MM.1S (cell line): ENCODE measurements at regions not wholly inside any gene's neighbourhood (a gene's known extent, or its start where the extent isn't known, plus 50 kb on each side); places are given as distances from the start of the nearest gene placed in this dataset.

Source experiments
- DNase-seq: peaks from one replicate; pipeline ENCODE4 v3.0.0-alpha.2; 2015
- H2AFZ ChIP-seq: fragments of 300-600 bp; sonication (generic); 2 replicates; pipeline ENCODE4 v1.6.0; 2016; ENCODE audit warnings: antibody characterized with exemption, low read length
- H3F3A ChIP-seq: fragments of 300-600 bp; sonication (generic); 2 replicates; pipeline ENCODE4 v1.6.1; 2016; ENCODE audit warnings: mild to moderate bottlenecking, antibody characterized with exemption, low read length, moderate library complexity, mixed read lengths; ENCODE audit not compliant: insufficient read depth
- H3K27ac ChIP-seq: fragments of 300-600 bp; sonication (generic); 2 replicates; pipeline ENCODE4 v1.5.1; 2016; ENCODE audit warnings: mild to moderate bottlenecking, low read length
- H3K27me3 ChIP-seq: fragments of 300-600 bp; sonication (generic); replicated peaks from 2 replicates; pipeline ENCODE4 v1.6.0; 2016; ENCODE audit warnings: low read length; ENCODE audit not compliant: insufficient read depth
- H3K36me3 ChIP-seq: fragments of 300-600 bp; sonication (generic); replicated peaks from 2 replicates; pipeline ENCODE4 v1.6.1; 2016; ENCODE audit warnings: mild to moderate bottlenecking, low read length, mixed read lengths; ENCODE audit not compliant: insufficient read depth
- H3K4me1 ChIP-seq: fragments of 300-600 bp; sonication (generic); 2 replicates; pipeline ENCODE4 v1.6.1; 2016; ENCODE audit warnings: low read length, mixed read lengths
- H3K4me2 ChIP-seq: fragments of 300-600 bp; sonication (generic); 2 replicates; pipeline ENCODE4 v1.6.0; 2016; ENCODE audit warnings: low read depth, low read length
- H3K4me3 ChIP-seq: fragments of 300-600 bp; sonication (generic); 2 replicates; pipeline ENCODE4 v1.5.1; 2016; ENCODE audit warnings: low read length, mixed read lengths
- H3K79me2 ChIP-seq: fragments of 300-600 bp; sonication (generic); 2 replicates; pipeline ENCODE4 v1.6.1; 2016; ENCODE audit warnings: mixed run types, low read length, mixed read lengths
- H3K9ac ChIP-seq: fragments of 300-600 bp; sonication (generic); 2 replicates; pipeline ENCODE4 v1.6.1; 2016; ENCODE audit warnings: low read length, mixed read lengths
- H3K9me2 ChIP-seq: fragments of 300-600 bp; sonication (generic); replicated peaks from 2 replicates; pipeline ENCODE4 v1.6.1; 2016; ENCODE audit warnings: mild to moderate bottlenecking, low read length, mixed read lengths; ENCODE audit not compliant: insufficient read depth
- H3K9me3 ChIP-seq: fragments of 300-600 bp; sonication (generic); replicated peaks from 2 replicates; pipeline ENCODE4 v1.6.1; 2016; ENCODE audit warnings: mild to moderate bottlenecking, low read length, mixed read lengths; ENCODE audit not compliant: insufficient read depth
- H4K20me1 ChIP-seq: fragments of 300-600 bp; sonication (generic); 2 replicates; pipeline ENCODE4 v1.6.1; 2016; ENCODE audit warnings: mild to moderate bottlenecking, low read length, moderate library complexity, mixed read lengths; ENCODE audit not compliant: insufficient read depth
- EZH2 ChIP-seq: fragments of 300-600 bp; sonication (generic); optimal IDR thresholded peaks from 2 replicates; pipeline ENCODE3; 2017; ENCODE audit warnings: low read depth, mild to moderate bottlenecking, antibody characterized with exemption, low read length, mixed read lengths
- EZH2phosphoT487 ChIP-seq: fragments of 300-600 bp; sonication (generic); IDR thresholded peaks from 2 replicates; pipeline ENCODE4 v1.6.1; 2018; ENCODE audit warnings: antibody characterized with exemption, low read length
- TF ChIP-seq, protein P1 (sequence below): fragments of 300-600 bp; sonication (generic); IDR thresholded peaks from 2 replicates; pipeline ENCODE4 v1.5.1; 2016; ENCODE audit warnings: antibody characterized with exemption, low read length, mixed read lengths

DNA sequence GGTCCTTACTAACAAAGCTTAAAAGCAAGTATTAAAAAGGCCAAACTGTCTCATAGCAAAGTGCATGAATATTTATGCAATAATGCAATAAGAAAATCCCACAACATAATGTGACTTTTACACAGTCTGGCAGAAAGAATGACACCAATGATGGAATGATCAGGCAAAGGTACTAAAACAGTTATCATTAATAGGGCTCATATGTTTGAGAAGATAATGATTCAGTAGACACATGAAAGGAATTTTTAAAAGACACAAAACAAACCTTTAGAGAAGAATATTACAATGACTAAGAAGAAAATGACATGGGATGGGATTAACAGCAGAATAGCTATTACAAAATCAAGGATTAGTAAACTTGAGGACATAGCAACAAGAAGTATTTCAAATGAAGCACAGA lies 1411.2 kb upstream of the TMEM132C start:
- H3K4me2 ChIP-seq = no peak overlapping the region
- no peak overlapping the region for H3K27ac ChIP-seq
- H3K9me2 ChIP-seq = no peaks in the 10 kb centered on the region
- H3F3A ChIP-seq = no peaks in the 10 kb centered on the region
- no peak for DNase-seq
- H4K20me1 ChIP-seq = no peaks in the 10 kb centered on the region
- H3K4me3 ChIP-seq = no peak overlapping the region
- H3K27me3 ChIP-seq = no peaks in the 10 kb centered on the region
- no peaks in the 10 kb centered on the region for H3K4me1 ChIP-seq
- no peak overlapping the region for H2AFZ ChIP-seq
- H3K79me2 ChIP-seq = no peaks in the 10 kb centered on the region
- H3K9ac ChIP-seq = no peak overlapping the region
- TF ChIP-seq, protein P1, sequence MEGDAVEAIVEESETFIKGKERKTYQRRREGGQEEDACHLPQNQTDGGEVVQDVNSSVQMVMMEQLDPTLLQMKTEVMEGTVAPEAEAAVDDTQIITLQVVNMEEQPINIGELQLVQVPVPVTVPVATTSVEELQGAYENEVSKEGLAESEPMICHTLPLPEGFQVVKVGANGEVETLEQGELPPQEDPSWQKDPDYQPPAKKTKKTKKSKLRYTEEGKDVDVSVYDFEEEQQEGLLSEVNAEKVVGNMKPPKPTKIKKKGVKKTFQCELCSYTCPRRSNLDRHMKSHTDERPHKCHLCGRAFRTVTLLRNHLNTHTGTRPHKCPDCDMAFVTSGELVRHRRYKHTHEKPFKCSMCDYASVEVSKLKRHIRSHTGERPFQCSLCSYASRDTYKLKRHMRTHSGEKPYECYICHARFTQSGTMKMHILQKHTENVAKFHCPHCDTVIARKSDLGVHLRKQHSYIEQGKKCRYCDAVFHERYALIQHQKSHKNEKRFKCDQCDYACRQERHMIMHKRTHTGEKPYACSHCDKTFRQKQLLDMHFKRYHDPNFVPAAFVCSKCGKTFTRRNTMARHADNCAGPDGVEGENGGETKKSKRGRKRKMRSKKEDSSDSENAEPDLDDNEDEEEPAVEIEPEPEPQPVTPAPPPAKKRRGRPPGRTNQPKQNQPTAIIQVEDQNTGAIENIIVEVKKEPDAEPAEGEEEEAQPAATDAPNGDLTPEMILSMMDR = no peak
- TF ChIP-seq EZH2phosphoT487 (no peak), EZH2 (no peak)
- no peaks in the 10 kb centered on the region for H3K9me3 ChIP-seq
- H3K36me3 ChIP-seq = no peaks in the 10 kb centered on the region

DNA sequence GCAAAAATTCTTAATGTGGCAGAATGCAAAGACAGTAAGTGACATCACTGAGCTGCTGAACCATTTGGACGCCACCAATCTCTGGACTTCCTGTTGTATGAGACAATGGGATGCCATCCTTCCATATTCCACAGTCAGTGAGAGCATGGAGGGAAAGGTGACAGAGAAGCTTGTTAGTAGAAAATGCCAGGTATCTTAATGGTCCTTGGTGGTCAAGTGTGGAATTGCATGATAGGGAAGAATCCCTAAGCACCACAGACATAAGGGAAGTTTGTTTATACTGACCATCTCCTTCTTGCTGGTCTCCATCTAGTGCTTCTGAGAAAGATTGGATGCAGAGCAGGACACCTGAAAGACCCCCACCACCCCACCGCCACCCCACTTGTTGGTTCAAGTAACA lies 1410.0 kb upstream of the TMEM132C start:
- Histone ChIP-seq H3K36me3 (no peaks in the 10 kb centered on the region), H2AFZ (no peak overlapping the region), H3K4me3 (no peak overlapping the region), H3K4me2 (no peak overlapping the region), H3K27ac (no peak overlapping the region), H3F3A (no peaks in the 10 kb centered on the region), H3K27me3 (no peaks in the 10 kb centered on the region), H3K9ac (no peak overlapping the region), H3K9me2 (no peaks in the 10 kb centered on the region), H3K9me3 (no peaks in the 10 kb centered on the region), H3K79me2 (no peaks in the 10 kb centered on the region), H4K20me1 (no peaks in the 10 kb centered on the region), H3K4me1 (no peaks in the 10 kb centered on the region)
- no peak for TF ChIP-seq EZH2
- TF ChIP-seq EZH2phosphoT487 = no peak
- TF ChIP-seq, protein P1 = no peak
- no peak for DNase-seq

DNA sequence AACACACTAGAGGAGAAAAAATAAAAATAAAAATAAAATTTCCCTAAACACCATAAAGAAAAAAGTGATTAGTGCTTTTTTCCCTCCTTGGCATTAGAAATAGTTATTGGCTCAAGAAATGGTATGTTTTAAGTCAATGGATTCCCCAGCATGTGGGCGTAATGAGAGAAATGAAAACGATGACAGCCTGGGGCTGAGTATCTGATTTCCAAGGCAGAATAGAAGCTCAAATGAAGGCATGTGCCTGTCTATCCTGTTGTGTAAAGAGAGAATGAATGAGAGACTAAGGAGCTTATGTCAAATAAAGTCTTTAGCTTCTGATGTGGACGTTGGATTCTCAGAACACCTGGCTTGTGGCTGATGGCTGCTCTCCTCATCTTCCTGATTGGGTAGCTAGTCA lies 1408.4 kb upstream of the TMEM132C start:
- Histone ChIP-seq H3F3A (no peaks in the 10 kb centered on the region), H3K36me3 (no peaks in the 10 kb centered on the region), H3K9ac (no peak overlapping the region), H2AFZ (no peak overlapping the region), H3K4me2 (no peak overlapping the region), H3K27ac (no peak overlapping the region), H3K9me3 (no peaks in the 10 kb centered on the region), H3K4me3 (no peak overlapping the region), H4K20me1 (no peaks in the 10 kb centered on the region), H3K79me2 (no peaks in the 10 kb centered on the region), H3K4me1 (no peaks in the 10 kb centered on the region), H3K9me2 (no peaks in the 10 kb centered on the region), H3K27me3 (no peaks in the 10 kb centered on the region)
- DNase-seq = no peak
- TF ChIP-seq EZH2phosphoT487 = no peak
- TF ChIP-seq EZH2 = no peak
- TF ChIP-seq, protein P1 = no peak
